ENCODE measurements at regions not wholly inside any gene's neighbourhood (a gene's known extent, or its start where the extent isn't known, plus 50 kb on each side); places are given as distances from the start of the nearest gene placed in this dataset.

DNA sequence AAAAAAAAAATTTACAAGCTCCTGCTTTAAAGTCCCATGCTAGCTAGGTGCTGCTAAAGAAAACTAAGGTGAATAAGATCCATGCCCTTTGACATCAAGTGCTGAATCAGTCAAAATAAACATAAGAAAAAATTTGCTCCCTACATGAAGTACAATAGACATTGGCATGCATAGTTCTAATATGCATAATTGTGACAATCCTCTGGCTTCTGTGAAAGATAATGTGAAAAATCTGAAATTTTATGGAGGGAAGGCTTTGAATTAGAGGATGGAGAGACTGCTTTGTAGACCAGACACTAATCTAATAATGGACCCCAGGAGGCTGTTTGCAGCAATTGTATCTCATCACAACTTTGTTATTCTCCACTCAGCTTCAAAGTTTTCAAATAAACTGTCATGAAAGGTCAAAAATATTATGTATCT is 127.9 kb upstream of the CDK1 start:
- H2AFZ ChIP-seq (ENCODE audit: low read length) = no peak overlapping the region
- no peak overlapping the region for H3K9ac ChIP-seq (ENCODE audit: low read depth, low read length, poor library complexity, severe bottlenecking)
- H3K79me2 ChIP-seq (ENCODE audit: insufficient read depth, low read length) = no peaks in the 10 kb centered on the region
- H4K20me1 ChIP-seq (ENCODE audit: insufficient read depth, low read length, poor library complexity, severe bottlenecking) = no peaks in the 10 kb centered on the region
- H3K36me3 ChIP-seq (ENCODE audit: insufficient read depth, low read length) = no peaks in the 10 kb centered on the region
- H3K9me2 ChIP-seq (replicated peaks; ENCODE audit: low read depth, low read length) = no peaks in the 10 kb centered on the region
- H3K4me1 ChIP-seq (ENCODE audit: insufficient read depth, low read length, poor library complexity, severe bottlenecking) = no peaks in the 10 kb centered on the region
- no peak overlapping the region for H3K4me2 ChIP-seq (ENCODE audit: low read depth, low read length, poor library complexity, severe bottlenecking)
- no peaks in the 10 kb centered on the region for H3K27me3 ChIP-seq (ENCODE audit: insufficient read depth, low read length, poor library complexity, severe bottlenecking)
- H3K9me3 ChIP-seq (ENCODE audit: insufficient read depth, low read depth, low read length) = no peaks in the 10 kb centered on the region
- H3K4me3 ChIP-seq (ENCODE audit: low read length, poor library complexity, severe bottlenecking) = no peak overlapping the region
- no peaks in the 10 kb centered on the region for H3F3A ChIP-seq (ENCODE audit: low read depth)
- no peak for TF ChIP-seq CTCF (conservative IDR thresholded peaks at IDR 0.05; ENCODE audit: low read length)
- TF ChIP-seq EZH2phosphoT487 (IDR thresholded peaks at IDR 0.05; ENCODE audit: borderline replicate concordance) = no peak

DNA sequence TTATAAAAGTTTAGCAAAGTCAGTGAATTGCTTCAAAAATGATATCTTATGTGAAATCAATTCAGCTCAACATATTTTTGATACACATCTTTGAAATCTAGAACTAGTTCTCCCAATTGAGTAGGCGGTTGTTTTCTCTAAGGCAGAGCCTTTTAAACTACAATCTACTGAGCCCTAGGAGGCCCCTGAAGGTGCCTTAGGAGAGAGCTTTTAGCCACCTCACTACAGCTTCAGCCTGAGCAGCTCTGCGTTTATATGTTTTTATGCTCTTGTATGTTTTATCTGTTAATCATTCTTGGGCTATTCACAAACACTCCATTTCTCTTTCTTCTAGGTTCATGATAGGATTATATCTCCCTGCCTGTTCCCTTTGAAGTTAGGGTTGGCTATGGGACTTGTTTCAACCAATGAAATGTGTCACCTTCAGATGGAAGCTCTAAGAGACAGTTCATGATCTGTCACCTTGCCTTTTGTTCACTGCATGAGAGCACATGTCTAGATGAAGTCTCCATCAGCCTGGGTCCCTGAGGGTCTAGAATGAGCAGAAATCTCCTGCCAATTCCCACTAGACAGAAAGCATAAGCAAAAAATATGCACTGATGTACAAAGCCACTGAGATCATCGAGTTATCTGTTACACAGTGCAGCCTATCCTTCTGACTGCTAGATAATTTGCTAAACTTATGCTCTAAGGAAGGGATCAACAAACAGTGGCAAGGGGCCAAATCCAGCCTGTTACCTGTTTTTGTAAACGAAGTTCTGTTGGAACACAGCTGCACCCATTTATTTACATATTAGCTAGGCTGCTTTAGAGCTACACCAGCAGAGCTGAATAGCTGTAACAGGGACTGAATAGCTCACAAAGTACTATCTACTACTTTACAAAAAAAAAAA is 128.5 kb upstream of the CDK1 start:
- no peaks in the 10 kb centered on the region for H3K36me3 ChIP-seq (ENCODE audit: insufficient read depth, low read length)
- no peaks in the 10 kb centered on the region for H3K9me3 ChIP-seq (ENCODE audit: insufficient read depth, low read depth, low read length)
- H3F3A ChIP-seq (ENCODE audit: low read depth) = no peaks in the 10 kb centered on the region
- H4K20me1 ChIP-seq (ENCODE audit: insufficient read depth, low read length, poor library complexity, severe bottlenecking) = no peaks in the 10 kb centered on the region
- no peak overlapping the region for H3K4me3 ChIP-seq (ENCODE audit: low read length, poor library complexity, severe bottlenecking)
- TF ChIP-seq CTCF (conservative IDR thresholded peaks at IDR 0.05; ENCODE audit: low read length) (no peak), EZH2phosphoT487 (IDR thresholded peaks at IDR 0.05; ENCODE audit: borderline replicate concordance) (no peak)
- no peak overlapping the region for H3K4me2 ChIP-seq (ENCODE audit: low read depth, low read length, poor library complexity, severe bottlenecking)
- no peak overlapping the region for H2AFZ ChIP-seq (ENCODE audit: low read length)
- H3K4me1 ChIP-seq (ENCODE audit: insufficient read depth, low read length, poor library complexity, severe bottlenecking) = no peaks in the 10 kb centered on the region
- H3K27me3 ChIP-seq (ENCODE audit: insufficient read depth, low read length, poor library complexity, severe bottlenecking) = no peaks in the 10 kb centered on the region
- no peaks in the 10 kb centered on the region for H3K79me2 ChIP-seq (ENCODE audit: insufficient read depth, low read length)
- no peaks in the 10 kb centered on the region for H3K9me2 ChIP-seq (replicated peaks; ENCODE audit: low read depth, low read length)
- no peak overlapping the region for H3K9ac ChIP-seq (ENCODE audit: low read depth, low read length, poor library complexity, severe bottlenecking)

DNA sequence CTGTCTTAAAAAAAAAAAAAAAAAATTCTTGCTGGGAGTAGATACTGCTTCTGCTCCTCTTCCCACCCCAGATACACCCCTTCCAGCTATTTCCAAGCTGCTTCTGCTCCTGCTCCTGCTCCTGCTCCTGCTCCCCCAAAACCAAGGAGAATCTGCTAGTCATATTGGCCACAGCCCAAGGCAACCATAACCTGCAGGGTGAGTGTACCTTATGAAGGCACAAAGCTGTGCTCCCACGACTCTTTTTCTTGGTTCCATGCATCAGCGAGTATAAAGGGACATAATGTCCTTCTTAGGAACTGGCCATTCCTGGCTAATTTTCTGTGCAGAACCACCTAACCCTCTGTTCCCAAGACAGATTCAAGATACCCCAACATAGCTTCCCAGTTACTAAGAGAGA is 129.5 kb upstream of the CDK1 start:
- Histone ChIP-seq H3K4me3 (ENCODE audit: low read length, poor library complexity, severe bottlenecking) (no peak overlapping the region), H3K36me3 (ENCODE audit: insufficient read depth, low read length) (no peaks in the 10 kb centered on the region), H3K4me1 (ENCODE audit: insufficient read depth, low read length, poor library complexity, severe bottlenecking) (no peaks in the 10 kb centered on the region), H3K9me3 (ENCODE audit: insufficient read depth, low read depth, low read length) (no peaks in the 10 kb centered on the region), H3K27me3 (ENCODE audit: insufficient read depth, low read length, poor library complexity, severe bottlenecking) (no peaks in the 10 kb centered on the region), H3K9me2 (replicated peaks; ENCODE audit: low read depth, low read length) (no peaks in the 10 kb centered on the region), H3K4me2 (ENCODE audit: low read depth, low read length, poor library complexity, severe bottlenecking) (no peak overlapping the region), H3K79me2 (ENCODE audit: insufficient read depth, low read length) (no peaks in the 10 kb centered on the region), H4K20me1 (ENCODE audit: insufficient read depth, low read length, poor library complexity, severe bottlenecking) (no peaks in the 10 kb centered on the region), H3F3A (ENCODE audit: low read depth) (no peaks in the 10 kb centered on the region), H3K9ac (ENCODE audit: low read depth, low read length, poor library complexity, severe bottlenecking) (no peak overlapping the region), H2AFZ (ENCODE audit: low read length) (no peak overlapping the region)
- TF ChIP-seq CTCF (conservative IDR thresholded peaks at IDR 0.05; ENCODE audit: low read length) (no peak), EZH2phosphoT487 (IDR thresholded peaks at IDR 0.05; ENCODE audit: borderline replicate concordance) (no peak)
